Stimulated activated CD4-positive, alpha-beta T cell treated with anti-CD3 and anti-CD28 coated beads, Interleukin-4, amount 100 ng/mL, for 48 hours (primary cell): ENCODE measurements at regions not wholly inside any gene's neighbourhood (a gene's known extent, or its start where the extent isn't known, plus 50 kb on each side); places are given as distances from the start of the nearest gene placed in this dataset.
"Not testable (repeated sequence)": the region's sequence is repeated elsewhere in the genome, so short reads cannot be mapped to it uniquely, and the experiment has no call there.

Source experiments
- DNase-seq, 2 donors: peaks; one replicate each; pipeline ENCODE4 v3.0.0-alpha.2; 2020; ENCODE audit warnings: low read depth in 2 of 2

DNA sequence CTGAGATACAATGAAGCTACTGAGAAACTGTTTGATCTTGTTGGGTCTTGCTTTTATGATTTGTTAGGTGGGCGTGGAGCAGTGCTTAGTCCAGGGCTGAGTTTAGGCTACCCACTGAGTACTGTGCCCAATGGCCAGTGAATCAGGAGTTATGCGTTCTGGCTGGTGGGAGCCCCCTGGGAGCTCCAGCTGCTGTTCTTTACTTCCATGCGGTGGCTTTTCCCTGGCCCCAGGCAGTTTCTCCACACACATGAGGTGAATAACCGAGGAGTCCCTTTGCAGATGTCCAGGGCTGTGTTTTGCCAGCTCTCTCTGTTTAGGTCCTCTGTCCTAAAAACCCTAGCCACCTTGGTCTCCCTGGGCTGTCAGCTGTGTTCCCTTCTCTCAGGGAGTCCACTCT is 106.5 kb downstream of the KLF13 start:
- DNase-seq = no peak

DNA sequence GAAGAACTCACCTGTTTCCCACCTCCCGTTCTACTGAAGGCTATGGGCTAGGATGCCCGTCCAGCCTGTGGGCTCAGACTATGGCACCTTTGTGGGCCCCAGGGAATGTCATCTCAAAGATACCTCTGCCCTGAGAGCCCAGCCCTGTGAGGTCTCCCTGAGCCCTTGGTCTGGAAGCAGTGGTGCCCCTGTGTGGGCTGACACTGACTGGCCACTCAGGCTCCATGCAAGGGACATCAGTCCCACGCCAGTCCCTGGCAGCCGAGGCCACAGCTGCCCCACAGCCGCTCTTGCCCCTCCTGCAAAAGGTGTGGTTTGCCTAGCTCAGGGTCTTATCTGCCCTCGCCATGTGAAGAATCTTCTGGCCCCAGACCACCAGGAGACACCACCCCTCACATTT is 106.9 kb downstream of the KLF13 start:
- DNase-seq = no peak

DNA sequence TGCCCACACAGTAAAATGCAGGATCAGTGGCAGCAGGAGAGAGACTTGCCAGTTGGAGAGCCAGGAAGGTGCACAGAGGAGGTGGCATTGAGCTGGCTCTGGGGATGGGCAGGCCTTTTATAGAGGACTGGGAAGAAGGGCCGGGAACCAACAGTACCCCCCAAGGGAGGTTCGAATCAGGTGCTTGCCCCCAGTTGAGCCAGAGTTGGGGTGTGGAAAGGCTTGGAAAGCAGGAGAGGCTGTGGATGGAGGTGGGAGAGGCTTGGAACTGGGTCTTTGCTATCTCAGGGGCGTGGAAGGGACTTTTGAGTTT is 107.6 kb downstream of the KLF13 start:
- no peak for DNase-seq

DNA sequence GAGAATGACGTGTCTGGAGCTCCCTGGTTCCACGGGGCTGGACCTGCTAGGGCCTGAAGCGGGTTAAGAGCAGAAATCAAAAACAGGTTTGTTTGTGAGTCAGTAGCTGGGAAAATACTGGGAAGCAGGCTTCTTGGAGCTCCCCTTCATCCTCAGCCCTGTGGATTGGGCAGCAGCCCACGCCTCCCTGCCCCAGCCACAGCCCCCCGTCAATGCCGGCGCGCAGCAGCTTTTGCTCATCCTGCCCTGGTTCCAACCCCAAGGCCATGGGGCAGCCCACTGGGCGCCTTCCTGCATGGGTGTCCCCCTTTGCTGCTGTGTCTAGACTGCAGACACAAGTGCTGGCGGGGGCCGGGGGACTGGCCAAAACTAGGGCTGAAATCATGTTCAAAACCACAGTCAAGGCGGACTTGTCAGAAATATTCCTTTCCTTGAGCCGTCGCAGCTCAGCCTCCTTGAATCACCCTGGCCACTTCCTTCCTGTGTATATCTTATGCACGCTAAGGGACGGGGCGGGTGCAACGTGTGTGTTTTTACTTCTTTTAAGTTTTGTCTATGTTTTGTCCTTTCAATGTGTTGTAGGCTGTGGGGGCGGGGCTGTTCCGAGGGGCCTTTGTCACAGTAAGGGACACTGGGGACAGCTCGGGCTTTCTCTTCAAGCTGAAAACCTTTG is 108.1 kb downstream of the KLF13 start:
- DNase-seq = peak; percentile 76 to 81

DNA sequence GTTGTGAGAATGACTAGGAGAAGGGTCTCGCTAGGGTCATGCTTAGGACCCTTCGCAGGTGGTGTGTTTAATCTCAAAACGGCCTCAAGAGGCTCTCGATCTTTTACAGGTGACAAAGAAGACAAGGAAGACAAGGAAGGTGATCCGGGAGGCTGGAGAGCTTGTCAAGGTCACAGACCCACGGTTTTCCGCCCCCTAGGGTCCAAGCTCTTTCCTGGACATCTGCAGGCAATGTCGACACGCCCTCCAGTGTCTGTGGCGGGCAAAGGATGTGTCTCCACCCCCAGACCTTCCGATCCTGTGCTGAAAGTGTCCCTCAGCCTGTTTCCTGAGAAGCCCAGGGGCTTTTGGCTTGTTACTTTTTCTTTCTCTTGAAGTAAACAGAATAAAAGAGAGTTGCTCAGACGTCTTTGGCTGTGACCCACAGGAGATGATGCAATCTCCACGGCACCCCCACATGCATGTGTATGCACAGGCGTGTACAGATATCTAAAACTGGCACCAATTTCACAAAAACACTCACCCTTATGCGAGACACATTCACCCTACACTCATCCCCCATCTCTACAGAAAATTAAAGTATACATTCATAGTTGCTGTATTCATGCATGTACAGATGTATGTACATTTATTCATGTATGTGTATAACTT is 108.8 kb downstream of the KLF13 start:
- DNase-seq = peak; percentile 73 to 85

DNA sequence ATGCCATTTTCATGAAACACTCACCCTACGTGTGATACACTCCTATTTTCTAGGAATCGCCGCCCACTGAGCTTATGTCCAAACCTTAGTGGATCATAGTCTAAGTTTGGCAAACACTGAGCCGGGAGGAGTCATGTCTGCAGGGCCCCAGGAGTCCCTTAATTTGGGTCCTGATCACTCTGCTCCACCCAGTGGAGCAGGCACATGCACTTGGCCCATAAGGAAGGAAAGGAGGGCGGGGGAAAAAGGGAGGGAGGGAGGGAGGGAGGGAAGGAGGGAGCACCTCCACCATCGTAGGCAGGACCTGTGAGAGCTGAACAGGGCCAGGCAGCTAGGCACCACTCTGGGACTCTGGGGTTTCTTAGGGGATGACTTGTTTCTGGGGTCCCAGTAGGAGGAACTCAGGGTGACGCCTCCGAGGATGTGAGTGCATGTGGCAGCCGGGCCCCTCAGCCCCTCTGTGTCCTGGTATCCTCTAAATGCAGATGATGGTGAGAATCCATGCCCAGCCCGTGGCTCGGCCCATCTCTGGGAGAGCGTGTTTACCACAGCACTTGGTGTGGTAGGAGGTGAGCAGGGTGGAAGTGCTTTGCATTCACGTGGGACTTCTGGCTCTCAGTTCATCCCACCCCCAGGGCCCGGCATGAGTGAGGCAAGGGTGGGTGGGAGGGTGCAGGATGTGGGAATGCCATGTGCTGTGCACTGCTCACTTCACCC is 109.4 kb downstream of the KLF13 start:
- DNase-seq = peak; percentile 47 to 52

DNA sequence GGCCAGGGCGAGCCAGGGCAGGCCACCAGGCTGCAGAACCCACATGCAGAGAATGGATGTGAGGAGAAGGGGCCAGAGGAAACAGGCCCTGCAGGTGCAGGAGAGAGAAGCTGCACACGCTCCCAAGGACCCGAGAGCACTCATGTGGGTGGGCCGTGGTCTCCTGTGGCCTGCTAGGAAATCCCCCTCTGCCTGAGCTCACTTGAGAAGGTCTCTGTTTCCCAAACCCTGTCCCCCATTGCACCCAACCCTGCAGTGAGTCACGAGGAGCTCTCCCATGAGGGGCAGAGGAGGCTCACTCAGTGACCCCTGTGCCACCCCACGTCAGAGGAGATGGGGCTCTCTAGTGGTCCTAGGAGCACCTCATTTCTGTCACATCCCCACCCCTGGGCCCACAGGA is 111.1 kb downstream of the KLF13 start:
- peak; percentile 48 to 71 for DNase-seq

DNA sequence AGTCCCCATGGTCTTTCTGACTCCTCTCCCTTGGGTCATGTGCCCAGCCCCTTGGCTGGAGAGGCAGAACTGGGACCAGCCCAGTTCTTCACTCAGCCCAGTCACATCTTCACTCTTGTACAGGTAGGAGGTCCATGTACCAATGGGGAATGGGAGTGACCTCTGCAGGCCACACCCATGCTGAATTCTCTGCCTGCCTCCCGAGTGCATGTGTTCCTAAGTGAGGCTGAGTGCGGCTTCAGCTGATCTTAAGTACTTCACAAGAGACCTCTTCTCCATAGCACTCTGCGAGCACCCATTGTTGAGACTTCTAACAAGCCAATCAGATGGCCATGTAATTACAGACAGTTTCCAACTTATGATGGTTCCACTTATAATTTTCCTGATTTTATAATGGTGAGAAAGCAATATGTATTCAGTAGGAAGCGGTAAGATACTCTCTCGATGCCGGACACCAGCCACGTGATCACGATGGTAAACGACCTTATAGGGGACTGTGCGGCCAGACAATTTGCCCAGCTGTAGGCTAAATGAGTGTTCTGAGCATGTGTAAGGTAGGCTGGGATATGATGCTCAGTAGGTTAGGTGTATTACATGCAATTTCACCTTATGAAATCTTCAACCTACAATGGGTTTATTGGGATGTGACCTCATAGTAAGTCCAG is 112.1 kb downstream of the KLF13 start:
- DNase-seq = no peak

DNA sequence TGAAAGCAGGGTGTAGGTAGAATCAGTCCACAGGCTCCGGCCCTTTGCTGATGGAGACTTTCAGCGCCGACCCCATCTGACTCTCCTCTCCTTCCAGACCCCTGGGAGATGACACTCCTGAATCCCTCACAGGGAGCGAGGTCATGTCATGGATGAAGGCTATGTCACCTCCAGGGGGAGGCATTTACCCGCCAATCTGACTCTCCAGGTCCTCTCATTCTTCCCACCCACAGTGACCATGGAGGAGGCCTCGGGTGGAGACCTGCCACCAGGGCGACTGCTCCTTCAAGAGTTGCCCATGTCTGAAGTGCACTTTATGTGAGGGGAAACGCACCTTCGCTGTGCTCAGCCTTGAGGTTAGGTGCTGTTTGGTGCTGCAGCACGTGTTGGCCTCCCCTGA is 112.7 kb downstream of the KLF13 start:
- peak in 1 of 2 donors; percentile 42 for DNase-seq

DNA sequence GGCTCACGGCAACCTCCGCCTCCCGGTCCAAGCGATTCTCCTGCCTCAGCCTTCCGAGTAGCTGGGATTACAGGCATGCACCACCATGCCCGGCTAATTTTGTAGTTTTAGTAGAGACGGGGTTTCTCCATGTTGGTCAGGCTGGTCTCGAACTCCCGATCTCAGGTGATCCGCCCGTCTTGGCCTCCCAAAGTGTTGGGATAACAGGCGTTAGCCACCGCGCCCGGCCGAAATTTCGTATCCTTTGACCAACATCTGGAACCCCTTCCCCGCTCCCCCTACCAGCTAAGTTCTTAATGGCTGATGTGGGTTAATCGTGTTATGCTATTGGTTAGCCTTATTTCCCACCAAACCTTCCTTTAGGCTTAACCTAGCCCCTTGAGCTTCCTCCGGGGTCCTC is 113.6 kb downstream of the KLF13 start:
- DNase-seq = not testable (repeated sequence)

DNA sequence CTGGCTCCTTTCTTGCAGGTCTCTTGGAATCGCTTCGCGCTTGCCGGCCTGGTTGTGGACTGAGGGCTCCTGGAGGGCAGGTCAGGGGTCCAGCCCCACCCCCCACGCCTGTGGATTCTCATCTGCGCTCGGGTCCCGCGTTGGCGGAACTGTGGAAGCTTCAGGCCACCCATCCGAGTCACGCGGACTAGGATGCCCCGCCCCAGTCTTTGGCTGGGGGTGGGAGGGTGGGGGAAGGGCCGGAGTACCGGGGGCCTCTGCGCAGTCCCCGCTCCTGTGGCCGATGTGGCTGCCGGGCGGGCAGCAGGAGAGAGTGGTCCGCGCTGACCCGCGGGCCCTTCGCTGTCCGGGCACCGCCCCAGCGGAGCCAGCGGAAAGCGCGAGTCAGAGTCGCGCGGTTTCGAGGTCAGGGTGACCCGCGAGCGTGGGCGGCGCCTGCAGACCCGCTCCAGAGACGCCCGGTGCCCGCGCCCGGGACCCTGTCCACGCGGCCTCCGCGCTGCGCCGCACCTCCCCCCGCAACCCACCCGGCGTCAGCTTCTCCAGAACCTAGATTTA is 114.2 kb downstream of the KLF13 start:
- DNase-seq = no peak

DNA sequence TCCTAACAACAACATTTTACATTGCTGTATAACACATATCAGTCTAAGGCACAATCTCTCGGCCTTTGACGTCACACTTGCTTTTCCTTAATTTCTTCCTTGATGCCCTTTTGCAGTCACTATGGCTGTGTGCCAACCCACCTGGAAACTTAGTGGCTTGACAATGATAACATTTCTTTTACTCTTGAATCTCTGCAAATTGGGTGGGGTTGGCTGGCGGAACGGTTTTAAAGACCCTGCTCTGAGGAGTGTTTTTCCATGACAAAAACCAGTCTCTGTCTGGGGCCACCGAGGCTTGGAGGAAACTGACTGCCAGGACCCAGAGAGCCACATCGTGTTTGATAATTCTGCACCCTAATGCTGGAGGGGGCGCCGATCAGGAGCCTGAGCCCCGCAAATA is 115.6 kb downstream of the KLF13 start:
- DNase-seq = no peak

DNA sequence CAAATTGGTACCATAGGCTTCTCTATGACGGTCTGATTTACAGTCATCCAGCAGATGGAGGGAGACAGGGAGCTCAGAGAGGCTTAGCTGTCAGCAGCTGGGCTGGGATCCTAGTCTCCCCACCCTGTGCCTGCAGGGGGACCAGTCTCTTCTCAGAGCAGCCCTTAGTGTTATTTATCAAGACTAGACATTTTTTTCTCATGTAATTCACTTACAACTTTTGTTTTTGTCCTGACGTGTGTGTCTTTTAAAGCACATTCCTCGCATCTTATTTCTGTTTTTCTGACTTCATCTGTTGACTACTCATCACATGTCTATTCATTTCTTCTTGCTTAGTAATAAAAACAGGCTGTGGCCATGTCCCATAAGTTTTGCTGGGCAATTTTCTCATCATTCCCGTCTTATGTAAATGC is 116.1 kb downstream of the KLF13 start:
- no peak for DNase-seq

DNA sequence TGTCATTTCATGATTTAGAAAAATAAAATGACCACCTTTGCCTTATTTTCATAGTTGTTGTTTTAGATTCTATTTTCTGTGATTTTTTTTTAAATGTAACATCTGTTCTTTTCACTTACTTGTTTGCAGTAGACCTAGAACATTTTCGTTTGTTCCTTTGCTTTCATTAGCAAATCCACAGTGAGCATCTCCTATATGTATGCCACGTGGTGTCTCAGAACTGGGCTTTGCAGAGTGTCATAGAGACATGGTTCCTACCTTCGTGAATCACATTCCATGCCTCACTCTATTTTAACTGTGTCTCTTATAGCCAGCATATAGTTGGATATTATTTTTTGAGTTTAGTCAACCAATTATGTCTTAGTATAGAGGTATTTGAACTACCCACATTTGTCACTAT is 118.2 kb downstream of the KLF13 start:
- DNase-seq = no peak

DNA sequence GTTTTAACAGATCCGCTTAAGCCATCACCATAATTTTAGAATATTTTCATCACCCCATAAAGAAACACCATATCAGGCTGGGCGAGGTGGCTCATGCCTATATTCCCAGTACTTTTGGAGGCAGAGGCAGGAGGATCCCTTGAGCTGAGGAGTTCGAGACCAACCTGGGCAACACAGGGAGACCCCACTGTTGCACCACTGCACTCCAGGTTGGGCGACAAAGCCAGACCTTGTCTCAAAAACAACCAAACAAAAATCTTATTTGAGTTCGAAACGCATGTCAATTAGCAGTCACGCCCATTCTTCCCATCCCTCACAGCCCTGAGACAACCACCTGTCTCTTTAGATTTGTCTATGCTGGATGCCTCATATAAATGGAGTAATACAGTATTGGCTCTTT is 119.9 kb downstream of the KLF13 start:
- DNase-seq = no peak

DNA sequence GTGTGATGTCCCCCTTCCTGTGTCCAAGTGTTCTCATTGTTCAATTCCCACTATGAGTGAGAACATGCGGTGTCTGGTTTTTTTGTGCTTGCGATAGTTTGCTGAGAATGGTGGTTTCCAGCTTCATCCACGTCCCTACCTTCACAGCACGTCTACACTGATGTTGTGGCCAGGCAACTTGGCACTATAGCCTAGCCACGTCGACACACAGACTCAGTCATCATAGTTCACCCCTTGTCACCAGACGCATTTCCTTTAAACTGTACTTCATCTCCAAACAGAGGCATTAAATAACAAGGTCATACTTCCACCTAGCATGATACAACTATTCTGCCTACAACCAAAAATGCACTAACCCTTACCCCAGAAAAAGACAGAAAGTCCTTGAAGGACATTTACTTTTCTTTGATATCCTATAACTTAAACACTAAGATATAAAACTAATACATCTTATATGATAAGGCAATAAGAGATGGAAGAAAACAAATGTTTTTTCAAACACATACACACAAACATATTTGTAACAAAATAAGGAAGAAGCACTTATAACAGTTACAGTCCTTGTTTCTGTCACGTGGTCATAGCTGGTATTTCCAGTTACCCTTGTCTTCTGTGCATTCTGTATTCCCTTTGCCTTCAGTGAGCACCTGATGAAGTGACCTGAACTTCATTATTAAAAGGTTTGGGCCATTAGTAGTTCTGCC is 121.4 kb downstream of the KLF13 start:
- no peak for DNase-seq

DNA sequence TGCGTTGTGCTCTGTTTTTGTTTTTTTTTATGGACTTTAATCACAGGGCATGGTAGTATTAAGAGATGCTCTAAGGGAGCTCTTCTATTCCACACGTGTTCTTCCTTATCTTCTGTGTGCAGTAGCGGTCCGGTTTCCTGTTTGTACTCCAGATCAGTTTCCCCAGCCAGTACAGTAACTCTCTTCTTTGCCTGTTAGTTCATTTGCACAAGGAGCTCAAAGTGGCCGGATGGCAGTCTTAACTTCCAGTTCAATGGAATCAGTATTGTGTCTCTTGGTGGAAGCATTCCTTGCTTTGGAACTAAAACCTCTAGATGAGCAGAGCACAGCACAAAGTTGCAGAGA is 122.0 kb downstream of the KLF13 start:
- DNase-seq = no peak

DNA sequence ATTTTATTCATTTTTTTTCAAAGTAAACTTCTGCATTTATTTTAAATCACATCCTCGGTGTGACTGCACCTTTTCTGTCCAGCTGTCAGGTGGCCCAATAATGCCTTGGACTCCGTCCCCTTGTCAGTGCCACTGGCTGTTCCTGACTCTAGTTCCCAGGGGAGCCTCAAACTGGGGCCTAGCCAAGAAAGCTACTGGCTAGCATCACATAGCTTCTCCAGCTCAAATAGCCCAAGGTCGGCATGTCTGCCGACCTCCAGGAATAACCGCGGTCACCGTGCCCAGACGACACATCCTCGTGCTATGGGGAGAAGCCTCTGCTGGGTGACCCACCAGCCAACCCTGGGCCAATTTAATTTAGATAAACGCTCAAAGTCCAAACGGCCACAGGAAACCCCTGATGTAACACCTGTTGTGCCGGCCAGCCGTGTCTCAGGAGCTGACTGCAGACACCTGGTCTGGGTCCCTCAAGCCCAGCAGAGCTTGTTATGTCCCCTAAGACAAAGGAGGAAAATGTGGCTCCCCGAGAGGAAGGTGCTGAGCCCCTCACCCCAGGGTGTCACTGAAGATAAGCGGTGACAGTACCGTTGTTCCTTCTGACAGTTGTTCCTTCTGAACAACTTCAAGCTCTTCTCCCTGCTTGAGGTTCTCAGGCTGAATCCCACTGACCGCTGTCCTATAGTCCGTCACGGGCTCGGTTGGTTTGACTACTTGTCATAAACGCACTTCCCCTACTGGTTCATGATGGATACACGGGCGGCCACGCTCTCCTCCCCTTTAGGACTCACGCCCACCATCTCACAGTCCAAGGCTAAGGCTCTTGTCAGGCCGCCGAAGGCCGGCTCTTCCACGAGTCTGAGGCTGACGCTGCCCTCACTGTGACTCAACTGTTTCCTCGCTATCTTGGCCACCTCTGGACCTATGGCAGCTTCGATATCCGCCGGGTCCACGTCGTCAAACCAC is 126.2 kb downstream of the KLF13 start:
- no peak for DNase-seq

DNA sequence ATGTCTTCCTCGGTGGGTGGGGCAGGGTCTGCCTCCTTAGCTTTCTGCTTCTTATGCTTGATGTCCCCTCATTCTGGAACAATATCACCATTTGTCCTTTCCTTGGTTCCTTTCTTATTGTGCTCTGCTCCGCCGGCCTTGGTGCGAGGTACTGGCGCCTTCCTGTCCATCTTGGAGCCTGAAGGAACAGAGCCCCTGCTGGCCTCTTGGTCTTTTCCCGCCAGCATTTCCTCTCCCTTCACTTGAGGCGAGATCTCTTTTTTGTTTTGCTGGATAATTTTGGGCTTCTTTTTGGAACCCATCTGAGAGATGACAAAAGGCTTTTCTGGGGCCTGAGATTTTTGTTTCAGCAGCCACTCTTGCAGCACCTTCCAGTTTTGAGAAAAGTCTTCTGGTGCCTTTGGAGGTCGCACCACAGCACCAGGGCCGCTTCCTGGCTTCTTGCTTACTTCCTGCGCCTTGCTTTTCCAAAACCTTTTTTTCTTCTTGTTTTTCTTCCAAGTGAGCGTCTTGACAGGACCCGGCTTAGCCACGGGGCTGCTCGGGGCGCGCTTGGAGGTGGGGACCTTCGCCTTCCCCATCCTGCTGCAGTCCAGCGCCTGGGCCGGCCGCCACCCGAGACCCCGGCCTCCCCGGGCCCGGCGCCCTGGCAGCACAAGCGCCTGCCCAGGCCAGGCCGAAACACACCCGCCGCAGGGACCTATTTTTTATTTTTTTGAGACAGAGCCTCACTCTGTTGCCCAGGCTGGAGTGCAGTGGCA is 127.1 kb downstream of the KLF13 start:
- DNase-seq = no peak

DNA sequence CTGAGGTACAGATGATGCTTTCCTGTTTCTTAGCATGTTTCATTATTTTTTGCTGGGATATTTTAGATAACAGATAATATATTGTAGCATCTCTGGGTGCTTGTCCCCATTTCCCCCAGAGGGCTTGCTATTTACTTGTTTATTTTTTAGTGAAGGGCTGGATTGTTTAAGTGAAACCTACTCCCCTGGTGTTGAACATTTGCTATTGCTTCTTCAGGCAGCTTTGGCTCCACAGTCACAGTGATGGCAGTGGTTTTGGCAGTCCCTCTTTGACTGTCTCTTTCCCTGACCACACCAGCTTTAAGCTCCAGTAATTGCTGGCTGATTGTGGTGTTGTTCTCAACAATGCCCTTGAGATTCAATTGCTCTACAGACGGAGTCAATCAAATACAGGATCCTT is 128.9 kb downstream of the KLF13 start:
- DNase-seq = no peak
